GM18870 (cell line): ENCODE measurements at regions not wholly inside any gene's neighbourhood (a gene's known extent, or its start where the extent isn't known, plus 50 kb on each side); places are given as distances from the start of the nearest gene placed in this dataset.

Experiments
- ATAC-seq: cut with Tn5 transposase; IDR thresholded peaks from one replicate; pipeline ENCODE4 v1.9.1; 2021; ENCODE audit warnings: moderate library complexity; ENCODE audit not compliant: unreplicated experiment

- ATAC-seq, result no peak
These were observed 244.7 kb upstream of the ADARB2 start for GRCh38 chr10:1981976-1982375.

GRCh38 chr10:1980459-1980858 is 243.1 kb upstream of the ADARB2 start:
- ATAC-seq, result no peak

- ATAC-seq, result no peak
These were observed 241.3 kb upstream of the ADARB2 start for GRCh38 chr10:1978584-1978983.

GRCh38 chr10:1977461-1977860 is 240.1 kb upstream of the ADARB2 start:
- no peak for ATAC-seq

GRCh38 chr10:1972406-1972805 is 235.1 kb upstream of the ADARB2 start:
- no peak for ATAC-seq

- ATAC-seq, result no peak
These were observed 231.1 kb upstream of the ADARB2 start for GRCh38 chr10:1968257-1969033.

- no peak for ATAC-seq
These were observed 229.5 kb upstream of the ADARB2 start for GRCh38 chr10:1966712-1967376.

GRCh38 chr10:1964476-1964875 is 227.2 kb upstream of the ADARB2 start:
- ATAC-seq, result no peak

GRCh38 chr10:1963341-1963740 is 226.0 kb upstream of the ADARB2 start:
- no peak for ATAC-seq

- no peak for ATAC-seq
These were observed 224.7 kb upstream of the ADARB2 start for GRCh38 chr10:1961989-1962388.

- ATAC-seq, result no peak
These were observed 223.7 kb upstream of the ADARB2 start for GRCh38 chr10:1960982-1961381.

GRCh38 chr10:1957057-1957456 is 219.7 kb upstream of the ADARB2 start:
- no peak for ATAC-seq

- ATAC-seq, result no peak
These were observed 217.0 kb upstream of the ADARB2 start for GRCh38 chr10:1954300-1954699.

- no peak for ATAC-seq
These were observed 215.1 kb upstream of the ADARB2 start for GRCh38 chr10:1952126-1953095.

GRCh38 chr10:1950803-1951495 is 213.6 kb upstream of the ADARB2 start:
- ATAC-seq, result no peak

GRCh38 chr10:1947464-1948003 is 210.2 kb upstream of the ADARB2 start:
- no peak for ATAC-seq

- ATAC-seq, result no peak
These were observed 207.2 kb upstream of the ADARB2 start for GRCh38 chr10:1944487-1944886.

GRCh38 chr10:1942478-1942877 is 205.2 kb upstream of the ADARB2 start:
- no peak for ATAC-seq

GRCh38 chr10:1939016-1939415 is 201.7 kb upstream of the ADARB2 start:
- no peak for ATAC-seq

- ATAC-seq, result no peak
These were observed 201.0 kb upstream of the ADARB2 start for GRCh38 chr10:1938317-1938716.

GRCh38 chr10:1935912-1936311 is 198.6 kb upstream of the ADARB2 start:
- no peak for ATAC-seq
